ENCODE measurements at regions not wholly inside any gene's neighbourhood (a gene's known extent, or its start where the extent isn't known, plus 50 kb on each side); places are given as distances from the start of the nearest gene placed in this dataset.

- TF ChIP-seq, protein P1, sequence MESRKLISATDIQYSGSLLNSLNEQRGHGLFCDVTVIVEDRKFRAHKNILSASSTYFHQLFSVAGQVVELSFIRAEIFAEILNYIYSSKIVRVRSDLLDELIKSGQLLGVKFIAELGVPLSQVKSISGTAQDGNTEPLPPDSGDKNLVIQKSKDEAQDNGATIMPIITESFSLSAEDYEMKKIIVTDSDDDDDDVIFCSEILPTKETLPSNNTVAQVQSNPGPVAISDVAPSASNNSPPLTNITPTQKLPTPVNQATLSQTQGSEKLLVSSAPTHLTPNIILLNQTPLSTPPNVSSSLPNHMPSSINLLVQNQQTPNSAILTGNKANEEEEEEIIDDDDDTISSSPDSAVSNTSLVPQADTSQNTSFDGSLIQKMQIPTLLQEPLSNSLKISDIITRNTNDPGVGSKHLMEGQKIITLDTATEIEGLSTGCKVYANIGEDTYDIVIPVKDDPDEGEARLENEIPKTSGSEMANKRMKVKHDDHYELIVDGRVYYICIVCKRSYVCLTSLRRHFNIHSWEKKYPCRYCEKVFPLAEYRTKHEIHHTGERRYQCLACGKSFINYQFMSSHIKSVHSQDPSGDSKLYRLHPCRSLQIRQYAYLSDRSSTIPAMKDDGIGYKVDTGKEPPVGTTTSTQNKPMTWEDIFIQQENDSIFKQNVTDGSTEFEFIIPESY (IDR thresholded peaks at IDR 0.05; ENCODE audit: extremely low read depth, insufficient replicate concordance, low read length), result no peak
- TF ChIP-seq FOSL1 (IDR thresholded peaks at IDR 0.05; ENCODE audit: low read depth) (no peak), SRF (IDR thresholded peaks at IDR 0.05; ENCODE audit: low read depth) (no peak)
Measured at GRCh38 chr20:21608777-21609176, 94.9 kb upstream of the NKX2-2 start (continued).

DNA sequence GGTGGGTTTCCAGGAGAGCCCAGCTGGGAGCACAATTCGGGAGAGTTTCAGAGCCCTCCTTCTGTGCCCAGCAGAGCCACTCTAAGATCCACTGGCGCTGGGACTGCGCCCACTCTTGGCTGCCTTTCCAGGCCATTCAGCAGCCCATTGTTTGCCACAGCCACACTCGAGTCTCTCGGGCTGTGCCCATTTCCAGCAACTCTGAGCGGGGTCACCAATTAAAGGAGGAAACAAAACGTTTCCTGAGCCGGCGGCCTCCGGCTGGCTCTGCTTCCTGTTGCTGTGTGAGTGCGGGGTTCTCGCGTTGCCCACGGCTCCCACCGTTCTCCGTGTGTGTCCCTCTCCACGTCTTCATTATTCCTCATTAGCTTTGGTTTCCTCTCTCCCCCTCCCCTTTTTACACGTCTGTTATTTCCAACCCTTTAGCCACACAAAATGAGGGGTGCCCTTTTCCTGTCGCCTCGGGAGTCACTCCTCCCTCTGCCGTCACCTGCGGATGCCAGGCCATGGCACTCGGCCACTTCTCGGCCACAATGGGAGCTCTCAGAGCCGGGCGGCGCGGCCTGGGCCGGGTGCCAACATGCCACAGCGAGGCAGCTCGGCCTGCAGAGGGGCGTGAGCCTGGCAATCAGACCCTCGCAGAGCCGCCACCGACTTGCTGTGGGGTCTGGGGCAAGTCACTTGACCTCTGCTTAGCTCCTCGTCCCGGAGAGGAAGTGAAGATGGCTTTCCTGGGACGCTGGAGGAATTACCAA is 94.3 kb upstream of the NKX2-2 start:
- intact Hi-C loops (cut with micrococcal nuclease), result no loop called here

More for the DNA sequence above, 94.3 kb upstream of the NKX2-2 start:
- no peak overlapping the region for H3K27ac ChIP-seq (ENCODE audit: low read depth, low read length)
- H3K9ac ChIP-seq (ENCODE audit: low read length), result no peak overlapping the region
- RAD21 ChIA-PET (ENCODE audit: low non-redundant PET in 1 of 2, low total read pairs in 2 of 2, uncharacterized antibody in 2 of 2, unreplicated experiment in 2 of 2), result no interaction called here
- H4K20me1 ChIP-seq (ENCODE audit: insufficient read depth), result no peaks in the 10 kb centered on the region
- no peak overlapping the region for H3K4me3 ChIP-seq (replicated peaks in 1 of 2; ENCODE audit: low read depth in 1 of 2, low read length in 2 of 2)
- no peaks in the 10 kb centered on the region for H3K79me2 ChIP-seq (ENCODE audit: insufficient read depth, low read length)
- H3K4me1 ChIP-seq (ENCODE audit: control insufficient read depth in 1 of 2, insufficient read depth in 2 of 2, low read length in 2 of 2), result no peaks in the 10 kb centered on the region
- H2AFZ ChIP-seq (ENCODE audit: low read depth, low read length, poor library complexity, severe bottlenecking), result no peak overlapping the region
- ATAC-seq, result no peak
- TF ChIP-seq YY1 (IDR thresholded peaks at IDR 0.05; ENCODE audit: extremely low read depth, insufficient replicate concordance, low read depth, low read length) (no peak), SRF (IDR thresholded peaks at IDR 0.05; ENCODE audit: low read depth) (no peak), CEBPB (IDR thresholded peaks at IDR 0.05; ENCODE audit: low read depth) (no peak), JUND (IDR thresholded peaks at IDR 0.05) (no peak), ZFX (IDR thresholded peaks at IDR 0.05) (no peak), SIN3A (IDR thresholded peaks at IDR 0.05; ENCODE audit: low read depth) (no peak), CBX3 (IDR thresholded peaks at IDR 0.05; ENCODE audit: low read depth) (no peak)
- no peaks in the 10 kb centered on the region for H3K27me3 ChIP-seq (ENCODE audit: insufficient read depth, low read length)
- no peak for DNase-seq (ENCODE audit: low read depth, low spot score)
- no peak overlapping the region for H3K4me2 ChIP-seq (ENCODE audit: low read length)
- BruUV-seq (replicated peaks), result no TSS peak
- peaks cover 0 to 5% of the 10 kb centered on the region in 2 experiments; a peak in 1 of 4 replicates for H3K9me3 ChIP-seq (ENCODE audit: control insufficient read depth in 1 of 2, insufficient read depth in 1 of 2, low read depth in 1 of 2, low read length in 2 of 2)
- POLR2A ChIA-PET, result no interaction called here
- H3K9me2 ChIP-seq (ENCODE audit: insufficient read depth), result no peaks in the 10 kb centered on the region
- H3K36me3 ChIP-seq (ENCODE audit: control insufficient read depth in 1 of 2, insufficient read depth in 2 of 2, low read length in 2 of 2), result no peaks in the 10 kb centered on the region
- CTCF ChIA-PET, result no interaction called here
